DND-41 (cell line): ENCODE measurements at regions not wholly inside any gene's neighbourhood (a gene's known extent, or its start where the extent isn't known, plus 50 kb on each side); places are given as distances from the start of the nearest gene placed in this dataset.

Experiments used
- ATAC-seq: fragments of 200-7000 bp; cut with Tn5 transposase; 3 replicates; pipeline ENCODE4 v1.9.1; 2021; ENCODE audit warnings: low read depth; ENCODE audit not compliant: insufficient read depth
- DNase-seq: peaks from one replicate; pipeline ENCODE4 v3.0.0-alpha.2; 2020
- H2AFZ ChIP-seq: 2 replicates; pipeline ENCODE4 v1.6.0; 2012; ENCODE audit warnings: low read depth, low read length
- H3K27ac ChIP-seq: 2 replicates; pipeline ENCODE4 v1.5.1; 2012; ENCODE audit warnings: low read length, inconsistent platforms
- H3K27me3 ChIP-seq: fragments of 200-600 bp; sonication (generic); 2 replicates; pipeline ENCODE4 v1.6.0; 2012; ENCODE audit warnings: low read length, mild to moderate bottlenecking, inconsistent platforms; ENCODE audit not compliant: insufficient read depth, poor library complexity
- H3K36me3 ChIP-seq: 2 replicates; pipeline ENCODE4 v1.5.1; 2012; ENCODE audit warnings: low read length, inconsistent platforms; ENCODE audit not compliant: insufficient read depth
- H3K4me1 ChIP-seq: 2 replicates; pipeline ENCODE4 v1.5.1; 2012; ENCODE audit warnings: mild to moderate bottlenecking, low read length; ENCODE audit not compliant: insufficient read depth
- H3K4me2 ChIP-seq: 2 replicates; pipeline ENCODE4 v1.6.0; 2012; ENCODE audit warnings: mild to moderate bottlenecking, moderate library complexity, low read length, inconsistent platforms; ENCODE audit not compliant: insufficient read depth
- H3K4me3 ChIP-seq, 2 experiments: fragments of 200-600 bp in 1 of 2; shearing (Covaris generic) in 1 of 2; 2 replicates each; pipeline ENCODE4 v1.5.1; 2012 to 2016; ENCODE audit warnings: inconsistent platforms in 2 of 2, low read length in 2 of 2, mild to moderate bottlenecking in 2 of 2, low read depth in 1 of 2, moderate library complexity in 1 of 2
- H3K79me2 ChIP-seq: 2 replicates; pipeline ENCODE4 v1.6.0; 2012; ENCODE audit warnings: low read length, inconsistent platforms; ENCODE audit not compliant: insufficient read depth
- H3K9ac ChIP-seq: 2 replicates; pipeline ENCODE4 v1.6.0; 2012; ENCODE audit warnings: low read depth, mild to moderate bottlenecking, inconsistent platforms, low read length, moderate library complexity
- H3K9me3 ChIP-seq: 2 replicates; pipeline ENCODE4 v1.5.1; 2012; ENCODE audit warnings: low read length, moderate library complexity, mild to moderate bottlenecking, inconsistent platforms; ENCODE audit not compliant: insufficient read depth, severe bottlenecking
- H4K20me1 ChIP-seq: 2 replicates; pipeline ENCODE4 v1.6.0; 2012; ENCODE audit warnings: low read length; ENCODE audit not compliant: insufficient read depth
- CTCF ChIP-seq: IDR thresholded peaks from 2 replicates; pipeline ENCODE4 v1.5.1; 2012; ENCODE audit warnings: borderline replicate concordance, low read length, moderate library complexity, mild to moderate bottlenecking; ENCODE audit not compliant: poor library complexity, severe bottlenecking; ENCODE audit errors: extremely low read depth
- EZH2 ChIP-seq: IDR thresholded peaks from 3 replicates; pipeline ENCODE4 v1.6.1; 2012; ENCODE audit warnings: borderline replicate concordance, low read depth, mild to moderate bottlenecking, moderate library complexity, low read length, inconsistent platforms; ENCODE audit not compliant: severe bottlenecking

- ATAC-seq (no peak), DNase-seq (no peak)
- no peak for TF ChIP-seq EZH2
- TF ChIP-seq CTCF, result no peak
- Histone ChIP-seq H3K4me2 (no peak overlapping the region), H3K4me1 (no peaks in the 10 kb centered on the region), H3K9me3 (no peaks in the 10 kb centered on the region), H3K9ac (no peak overlapping the region), H4K20me1 (no peaks in the 10 kb centered on the region), H3K27me3 (no peaks in the 10 kb centered on the region), H3K36me3 (no peaks in the 10 kb centered on the region), H2AFZ (no peak overlapping the region), H3K4me3 (no peak overlapping the region), H3K79me2 (no peaks in the 10 kb centered on the region), H3K27ac (no peak overlapping the region)
Measured at GRCh38 chr2:51324051-51324450, 292.1 kb upstream of the NRXN1 start.

GRCh38 chr2:51322613-51323012 lies 290.7 kb upstream of the NRXN1 start:
- no peak overlapping the region for H3K9ac ChIP-seq
- H2AFZ ChIP-seq, result no peak overlapping the region
- no peaks in the 10 kb centered on the region for H3K27me3 ChIP-seq
- no peaks in the 10 kb centered on the region for H4K20me1 ChIP-seq
- H3K4me3 ChIP-seq, result no peak overlapping the region
- no peak for DNase-seq
- TF ChIP-seq CTCF (no peak), EZH2 (no peak)
- ATAC-seq, result no peak
- no peak overlapping the region for H3K27ac ChIP-seq
- no peaks in the 10 kb centered on the region for H3K4me1 ChIP-seq
- no peaks in the 10 kb centered on the region for H3K36me3 ChIP-seq
- no peak overlapping the region for H3K4me2 ChIP-seq
- H3K79me2 ChIP-seq, result no peaks in the 10 kb centered on the region
- no peaks in the 10 kb centered on the region for H3K9me3 ChIP-seq

GRCh38 chr2:51304311-51304710 lies 272.4 kb upstream of the NRXN1 start:
- Histone ChIP-seq H2AFZ (no peak overlapping the region), H3K4me1 (no peaks in the 10 kb centered on the region), H3K4me2 (no peak overlapping the region), H4K20me1 (no peaks in the 10 kb centered on the region), H3K79me2 (no peaks in the 10 kb centered on the region), H3K27ac (no peak overlapping the region), H3K27me3 (no peaks in the 10 kb centered on the region), H3K9ac (no peak overlapping the region), H3K9me3 (no peaks in the 10 kb centered on the region), H3K36me3 (no peaks in the 10 kb centered on the region), H3K4me3 (no peak overlapping the region)
- ATAC-seq, result no peak
- DNase-seq, result no peak
- TF ChIP-seq CTCF, result no peak
- no peak for TF ChIP-seq EZH2

GRCh38 chr2:51301381-51301780 lies 269.4 kb upstream of the NRXN1 start:
- Histone ChIP-seq H3K27me3 (no peaks in the 10 kb centered on the region), H3K9me3 (no peaks in the 10 kb centered on the region), H4K20me1 (no peaks in the 10 kb centered on the region), H3K4me2 (no peak overlapping the region), H3K9ac (no peak overlapping the region), H3K27ac (no peak overlapping the region), H3K36me3 (no peaks in the 10 kb centered on the region), H3K4me3 (no peak overlapping the region), H3K79me2 (no peaks in the 10 kb centered on the region), H2AFZ (no peak overlapping the region), H3K4me1 (no peaks in the 10 kb centered on the region)
- no peak for ATAC-seq
- DNase-seq, result no peak
- TF ChIP-seq EZH2, result no peak
- TF ChIP-seq CTCF, result no peak
